ENCODE measurements at regions not wholly inside any gene's neighbourhood (a gene's known extent, or its start where the extent isn't known, plus 50 kb on each side); places are given as distances from the start of the nearest gene placed in this dataset.

- no peaks in the 10 kb centered on the region for H3K36me3 ChIP-seq (ENCODE audit: control insufficient read depth in 2 of 2, insufficient read depth in 2 of 2, low read length in 1 of 2)
- intact Hi-C loops (cut with micrococcal nuclease; ENCODE audit: unreplicated experiment): no loop called here
- ChIA-PET POLR2A (no interaction called here), CTCF (no interaction called here), SMC1A (ENCODE audit: uncharacterized antibody, unreplicated experiment) (interaction anchor here (1.3 kb wide), 1 partner anchor 36 kb away, joined by 3 read pairs; no protein-coding TSS in a partner anchor), RAD21 (ENCODE audit: unreplicated experiment) (no interaction called here)
- no peak overlapping the region for H3K4me2 ChIP-seq (ENCODE audit: control insufficient read depth, insufficient read depth)
- in situ Hi-C loops (cut with MboI): no loop called here
- 0% methylated on average over 1 of the region's 1 CpG for WGBS (ENCODE audit: insufficient coverage, insufficient replicate concordance, low lambda C conversion rate, missing lambda C conversion rate)
- no peaks in the 10 kb centered on the region for H3K9me3 ChIP-seq (replicated peaks; ENCODE audit: control insufficient read depth, insufficient read depth, low read length)
- no peaks in the 10 kb centered on the region for H3K4me1 ChIP-seq (ENCODE audit: control insufficient read depth, insufficient read depth, low read length)
- H3K79me2 ChIP-seq (ENCODE audit: control insufficient read depth, insufficient read depth, low read length): no peaks in the 10 kb centered on the region
- no peak overlapping the region for H2AFZ ChIP-seq (ENCODE audit: control insufficient read depth, low read depth, low read length)
- no peak overlapping the region for H3K27ac ChIP-seq (ENCODE audit: control insufficient read depth, insufficient read depth)
- TF ChIP-seq PAX5 (IDR thresholded peaks at IDR 0.05; ENCODE audit: borderline replicate concordance, low read depth, low read length) (no peak), SMAD5 (IDR thresholded peaks at IDR 0.05; ENCODE audit: low read depth) (no peak), CBX5 (IDR thresholded peaks at IDR 0.05; ENCODE audit: low read depth) (no peak), ZNF217 (IDR thresholded peaks at IDR 0.05) (no peak), ZNF207 (IDR thresholded peaks at IDR 0.05; ENCODE audit: borderline replicate concordance) (no peak), SUPT20H (IDR thresholded peaks at IDR 0.05; ENCODE audit: borderline replicate concordance, control insufficient read depth, low read depth, low read length) (no peak)
- no peaks in the 10 kb centered on the region for H3K27me3 ChIP-seq (replicated peaks in 1 of 2; ENCODE audit: control insufficient read depth in 2 of 2, insufficient read depth in 2 of 2, low read length in 1 of 2)
- H3K4me3 ChIP-seq: no peak overlapping the region
- DNase-seq (ENCODE audit: low read depth, low spot score) (no peak), FAIRE-seq (no peak), ATAC-seq (no peak)
- BruUV-seq (replicated peaks): no TSS peak
- no peaks in the 10 kb centered on the region for H4K20me1 ChIP-seq (ENCODE audit: control insufficient read depth, insufficient read depth)
- no peak overlapping the region for H3K9ac ChIP-seq (ENCODE audit: control insufficient read depth, insufficient read depth, low read length)
Measured at GRCh38 chr2:49640630-49641029, 486.3 kb upstream of the FSHR start.

- BruUV-seq (replicated peaks): no TSS peak
- TF ChIP-seq CBX5 (IDR thresholded peaks at IDR 0.05; ENCODE audit: low read depth) (no peak), ZNF687 (IDR thresholded peaks at IDR 0.05) (no peak), NRF1 (conservative IDR thresholded peaks at IDR 0.05; ENCODE audit: low read depth, low read length) (no peak), PML (IDR thresholded peaks at IDR 0.05; ENCODE audit: low read length) (no peak), SRF (IDR thresholded peaks at IDR 0.05; ENCODE audit: low read depth in 2 of 2, low read length in 2 of 2) (no peak), ZNF592 (IDR thresholded peaks at IDR 0.05) (no peak)
Measured at GRCh38 chr2:49621016-49621415, 466.7 kb upstream of the FSHR start.

More at GRCh38 chr2:49621016-49621415, 466.7 kb upstream of the FSHR start:
- RAD21 ChIA-PET (ENCODE audit: unreplicated experiment): no interaction called here
- POLR2A ChIA-PET: no interaction called here
- WGBS (ENCODE audit: insufficient coverage, insufficient replicate concordance, low lambda C conversion rate, missing lambda C conversion rate): 0% methylated on average over 2 of the region's 2 CpGs
- intact Hi-C loops (cut with micrococcal nuclease; ENCODE audit: unreplicated experiment): loop anchor here (10.0 kb wide), 1 partner anchor 676 kb away; no protein-coding TSS in a partner anchor
- ATAC-seq (no peak), DNase-seq (ENCODE audit: low read depth, low spot score) (no peak), FAIRE-seq (no peak)
- H3K4me2 ChIP-seq (ENCODE audit: control insufficient read depth, insufficient read depth): no peak overlapping the region
- SMC1A ChIA-PET (ENCODE audit: uncharacterized antibody, unreplicated experiment): no interaction called here
- H3K27me3 ChIP-seq (replicated peaks in 1 of 2; ENCODE audit: control insufficient read depth in 2 of 2, insufficient read depth in 2 of 2, low read length in 1 of 2): no peaks in the 10 kb centered on the region
- no peaks in the 10 kb centered on the region for H3K4me1 ChIP-seq (ENCODE audit: control insufficient read depth, insufficient read depth, low read length)
- CTCF ChIA-PET: no interaction called here
- no peaks in the 10 kb centered on the region for H3K36me3 ChIP-seq (ENCODE audit: control insufficient read depth in 2 of 2, insufficient read depth in 2 of 2, low read length in 1 of 2)
- no peak overlapping the region for H3K4me3 ChIP-seq
- in situ Hi-C loops (cut with MboI): no loop called here
- H3K27ac ChIP-seq (ENCODE audit: control insufficient read depth, insufficient read depth): no peak overlapping the region
- no peaks in the 10 kb centered on the region for H3K9me3 ChIP-seq (replicated peaks; ENCODE audit: control insufficient read depth, insufficient read depth, low read length)
- H3K9ac ChIP-seq (ENCODE audit: control insufficient read depth, insufficient read depth, low read length): no peak overlapping the region
- H3K79me2 ChIP-seq (ENCODE audit: control insufficient read depth, insufficient read depth, low read length): no peaks in the 10 kb centered on the region
- H2AFZ ChIP-seq (ENCODE audit: control insufficient read depth, low read depth, low read length): no peak overlapping the region
- no peaks in the 10 kb centered on the region for H4K20me1 ChIP-seq (ENCODE audit: control insufficient read depth, insufficient read depth)
